A673 (cell line): ENCODE measurements at regions not wholly inside any gene's neighbourhood (a gene's known extent, or its start where the extent isn't known, plus 50 kb on each side); places are given as distances from the start of the nearest gene placed in this dataset.

ENCODE experiments used
- BruUV-seq: library from RNA; stranded (reverse); fragments of 400-500 nt; replicated peaks from 2 replicates; lab custom pipeline; 2021; lab: Mats Ljungman, UMichigan
- CTCF ChIA-PET: fragments of 300-600 bp; sonication (Branson Sonifier 250); formaldehyde crosslinking; loops from one replicate; lab custom pipeline; 2022; ENCODE audit warnings: antibody characterized with exemption; lab: Charles Lee
- POLR2A ChIA-PET: fragments of 300-600 bp; sonication (Branson Sonifier 250); formaldehyde crosslinking; loops from one replicate; lab custom pipeline; 2022; ENCODE audit warnings: antibody characterized with exemption; ENCODE audit not compliant: low non-redundant PET; lab: Charles Lee
- DNase-seq: peaks from one replicate; pipeline ENCODE4 v3.0.0-alpha.2; 2015; ENCODE audit warnings: low spot score
- H3K27ac ChIP-seq: fragments of 200-600 bp; sonication (generic); 2 replicates; pipeline ENCODE4 v1.5.1; 2016; ENCODE audit warnings: mixed run types, low read depth, mild to moderate bottlenecking, mixed read lengths, antibody characterized with exemption, low read length; ENCODE audit not compliant: poor library complexity, severe bottlenecking
- H3K27me3 ChIP-seq: fragments of 200-600 bp; sonication (generic); replicated peaks from 2 replicates; pipeline ENCODE4 v1.6.1; 2017; ENCODE audit warnings: mixed run types, low read depth, mild to moderate bottlenecking, mixed read lengths, antibody characterized with exemption, low read length; ENCODE audit not compliant: insufficient read depth, poor library complexity
- H3K36me3 ChIP-seq: fragments of 200-600 bp; sonication (generic); 2 replicates; pipeline ENCODE4 v1.6.1; 2016; ENCODE audit warnings: mixed run types, mild to moderate bottlenecking, mixed read lengths, antibody characterized with exemption, low read length; ENCODE audit not compliant: insufficient read depth, poor library complexity, severe bottlenecking
- H3K4me1 ChIP-seq: fragments of 200-600 bp; sonication (generic); 2 replicates; pipeline ENCODE4 v1.6.1; 2017; ENCODE audit warnings: mixed run types, mild to moderate bottlenecking, mixed read lengths, antibody characterized with exemption, low read length; ENCODE audit not compliant: insufficient read depth, poor library complexity, severe bottlenecking
- H3K4me3 ChIP-seq: fragments of 200-600 bp; sonication (generic); 2 replicates; pipeline ENCODE4 v1.5.1; 2016; ENCODE audit warnings: low read depth, mixed run types, mild to moderate bottlenecking, mixed read lengths, low read length; ENCODE audit not compliant: poor library complexity, severe bottlenecking
- H3K9me3 ChIP-seq: fragments of 200-600 bp; sonication (generic); 2 replicates; pipeline ENCODE4 v1.6.1; 2016; ENCODE audit warnings: mixed run types, low read depth, mild to moderate bottlenecking, mixed read lengths, antibody characterized with exemption, low read length; ENCODE audit not compliant: poor library complexity, severe bottlenecking
- EZH2 ChIP-seq: fragments of 200-600 bp; sonication (generic); IDR thresholded peaks from 2 replicates; pipeline ENCODE4 v1.6.1; 2017; ENCODE audit warnings: borderline replicate concordance, low read depth, mild to moderate bottlenecking, mixed read lengths, antibody characterized with exemption, low read length; ENCODE audit not compliant: poor library complexity, severe bottlenecking
- intact Hi-C: fragments of 100-400 bp; cut with micrococcal nuclease; formaldehyde crosslinking; loops from one replicate; pipeline ENCODE4 v1.10.0; 2022; ENCODE audit not compliant: unreplicated experiment
- TF ChIP-seq, protein P1 (sequence below): fragments of 300-800, 200-600 bp; sonication (generic); conservative IDR thresholded peaks from 2 replicates; pipeline ENCODE4 v1.5.1; 2017; ENCODE audit warnings: low read depth, mild to moderate bottlenecking, antibody characterized with exemption, low read length, moderate library complexity, mixed read lengths

DNA sequence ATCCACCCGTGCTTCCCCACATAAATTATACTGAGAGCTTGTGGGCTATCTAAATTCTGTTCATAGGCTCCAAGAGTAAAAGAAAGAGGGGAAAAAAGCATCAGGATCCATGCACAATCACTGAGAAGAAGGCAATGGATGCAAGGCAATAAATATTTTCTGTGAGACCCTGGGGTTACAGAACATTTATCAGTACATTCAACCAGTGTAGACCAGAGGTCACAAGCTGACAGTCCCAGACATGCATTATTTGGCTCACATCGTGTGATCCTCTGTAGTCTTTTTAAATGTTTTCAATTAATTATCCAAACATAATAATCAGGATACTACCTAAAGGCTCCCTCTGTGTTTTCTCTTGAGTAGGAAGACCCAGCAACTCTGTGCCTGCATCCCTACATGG, 267.9 kb upstream of the CAND1 start:
- Histone ChIP-seq H3K36me3 (no peaks in the 10 kb centered on the region), H3K27me3 (peaks cover 42% of the 10 kb centered on the region), H3K4me3 (no peak overlapping the region), H3K9me3 (no peaks in the 10 kb centered on the region), H3K27ac (no peak overlapping the region), H3K4me1 (no peaks in the 10 kb centered on the region)
- ChIA-PET CTCF (no interaction called here), POLR2A (no interaction called here)
- intact Hi-C loops: no loop called here
- BruUV-seq: no TSS peak
- no peak for DNase-seq
- TF ChIP-seq, protein P1, sequence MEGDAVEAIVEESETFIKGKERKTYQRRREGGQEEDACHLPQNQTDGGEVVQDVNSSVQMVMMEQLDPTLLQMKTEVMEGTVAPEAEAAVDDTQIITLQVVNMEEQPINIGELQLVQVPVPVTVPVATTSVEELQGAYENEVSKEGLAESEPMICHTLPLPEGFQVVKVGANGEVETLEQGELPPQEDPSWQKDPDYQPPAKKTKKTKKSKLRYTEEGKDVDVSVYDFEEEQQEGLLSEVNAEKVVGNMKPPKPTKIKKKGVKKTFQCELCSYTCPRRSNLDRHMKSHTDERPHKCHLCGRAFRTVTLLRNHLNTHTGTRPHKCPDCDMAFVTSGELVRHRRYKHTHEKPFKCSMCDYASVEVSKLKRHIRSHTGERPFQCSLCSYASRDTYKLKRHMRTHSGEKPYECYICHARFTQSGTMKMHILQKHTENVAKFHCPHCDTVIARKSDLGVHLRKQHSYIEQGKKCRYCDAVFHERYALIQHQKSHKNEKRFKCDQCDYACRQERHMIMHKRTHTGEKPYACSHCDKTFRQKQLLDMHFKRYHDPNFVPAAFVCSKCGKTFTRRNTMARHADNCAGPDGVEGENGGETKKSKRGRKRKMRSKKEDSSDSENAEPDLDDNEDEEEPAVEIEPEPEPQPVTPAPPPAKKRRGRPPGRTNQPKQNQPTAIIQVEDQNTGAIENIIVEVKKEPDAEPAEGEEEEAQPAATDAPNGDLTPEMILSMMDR: no peak
- no peak for TF ChIP-seq EZH2

DNA sequence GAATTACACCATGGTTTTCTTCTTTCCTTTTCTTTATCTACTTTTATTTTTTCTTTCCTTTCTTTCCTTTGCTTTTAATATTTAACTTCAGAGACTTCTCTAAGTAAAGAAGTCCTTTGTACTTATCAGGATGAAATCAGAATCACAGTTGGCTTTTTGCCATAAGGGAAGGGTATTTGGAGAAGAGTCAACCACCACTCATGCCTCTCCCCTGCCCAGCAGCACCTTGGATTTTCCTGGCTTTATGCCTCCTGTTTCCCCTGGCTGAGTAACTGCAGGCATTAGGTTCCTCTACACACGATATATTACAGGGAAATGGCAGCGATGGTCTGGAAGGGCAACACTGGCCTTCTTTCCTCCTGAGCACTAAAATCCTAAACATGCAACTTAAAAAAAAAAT, 266.4 kb upstream of the CAND1 start:
- Histone ChIP-seq H3K27me3 (peaks cover 41% of the 10 kb centered on the region), H3K9me3 (no peaks in the 10 kb centered on the region), H3K36me3 (no peaks in the 10 kb centered on the region), H3K4me3 (no peak overlapping the region), H3K4me1 (no peaks in the 10 kb centered on the region), H3K27ac (no peak overlapping the region)
- TF ChIP-seq, protein P1: no peak
- TF ChIP-seq EZH2: no peak
- DNase-seq: no peak
- ChIA-PET POLR2A (no interaction called here), CTCF (no interaction called here)
- no TSS peak for BruUV-seq
- intact Hi-C loops: no loop called here

DNA sequence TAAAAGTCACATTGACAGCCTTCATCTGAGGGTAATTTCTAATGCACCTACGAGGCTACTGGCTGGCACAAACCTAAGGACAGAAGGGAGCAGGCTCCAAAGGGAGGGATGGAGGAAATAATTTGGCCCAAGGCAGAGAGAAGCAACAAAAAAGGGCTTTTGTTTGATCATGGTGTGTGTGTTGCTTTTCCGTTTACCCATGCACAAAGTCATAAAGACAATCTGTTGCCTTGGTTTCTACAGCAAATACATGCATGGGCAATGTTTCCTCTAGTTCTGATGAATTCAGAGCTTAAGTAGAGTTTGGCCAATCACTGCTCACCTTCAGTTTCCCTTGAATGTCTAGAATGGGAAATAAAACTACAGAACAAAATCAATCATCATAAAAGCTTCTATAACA, 262.5 kb upstream of the CAND1 start:
- POLR2A ChIA-PET: no interaction called here
- Histone ChIP-seq H3K4me1 (no peaks in the 10 kb centered on the region), H3K9me3 (no peaks in the 10 kb centered on the region), H3K36me3 (no peaks in the 10 kb centered on the region), H3K27ac (no peak overlapping the region), H3K27me3 (peaks cover 26% of the 10 kb centered on the region), H3K4me3 (no peak overlapping the region)
- CTCF ChIA-PET: no interaction called here
- DNase-seq: no peak
- intact Hi-C loops: no loop called here
- BruUV-seq: no TSS peak
- TF ChIP-seq EZH2: no peak
- TF ChIP-seq, protein P1: no peak
